GM11168 (cell line): ENCODE measurements at regions not wholly inside any gene's neighbourhood (a gene's known extent, or its start where the extent isn't known, plus 50 kb on each side); places are given as distances from the start of the nearest gene placed in this dataset.

ENCODE experiments used
- in situ Hi-C: fragments of 300-500 bp; cut with MboI; formaldehyde crosslinking; loops from one replicate; pipeline ENCODE4 v1.12.0; 2022; ENCODE audit warnings: low sequenced_read_pairs; ENCODE audit not compliant: unreplicated experiment

DNA sequence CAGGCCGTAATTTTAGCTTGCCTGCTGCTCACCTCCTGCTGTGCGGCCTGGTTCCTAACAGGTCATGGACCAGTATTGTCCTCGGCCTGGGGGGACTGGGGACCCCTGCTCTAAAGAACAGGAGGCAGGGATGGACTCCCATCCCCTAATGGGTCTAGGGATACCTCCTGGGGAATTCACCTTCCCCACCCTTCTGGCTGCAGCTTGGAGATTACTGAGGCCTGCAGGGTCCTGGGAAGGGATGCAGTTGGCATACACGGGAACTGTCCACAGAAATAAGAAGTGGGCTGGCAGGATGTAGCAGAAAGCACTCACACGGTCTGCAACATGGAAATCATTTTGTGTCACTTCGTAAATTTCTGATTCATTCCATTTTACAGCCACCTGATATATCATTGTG lies 123.0 kb downstream of the C16orf95 start:
- in situ Hi-C loops: no loop called here

DNA sequence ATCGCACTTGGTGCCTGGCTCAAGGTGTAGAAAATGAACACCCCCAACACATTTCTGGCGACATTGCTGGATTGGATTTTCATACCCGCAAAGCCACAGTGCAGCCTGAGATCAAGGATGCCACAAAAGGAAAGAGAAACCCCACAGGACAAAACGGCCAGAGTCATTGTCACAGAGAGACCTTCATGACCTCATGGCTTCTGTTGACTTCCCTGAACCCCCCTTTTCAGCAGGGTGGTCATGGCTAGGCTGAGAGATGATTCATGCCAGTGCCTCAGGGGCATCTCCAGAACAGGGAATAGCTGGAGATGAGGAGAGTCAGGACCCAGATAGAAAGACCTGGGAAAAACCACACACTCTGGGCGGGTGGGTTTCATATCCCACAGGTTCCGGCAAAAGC lies 122.0 kb downstream of the C16orf95 start:
- in situ Hi-C loops: no loop called here

DNA sequence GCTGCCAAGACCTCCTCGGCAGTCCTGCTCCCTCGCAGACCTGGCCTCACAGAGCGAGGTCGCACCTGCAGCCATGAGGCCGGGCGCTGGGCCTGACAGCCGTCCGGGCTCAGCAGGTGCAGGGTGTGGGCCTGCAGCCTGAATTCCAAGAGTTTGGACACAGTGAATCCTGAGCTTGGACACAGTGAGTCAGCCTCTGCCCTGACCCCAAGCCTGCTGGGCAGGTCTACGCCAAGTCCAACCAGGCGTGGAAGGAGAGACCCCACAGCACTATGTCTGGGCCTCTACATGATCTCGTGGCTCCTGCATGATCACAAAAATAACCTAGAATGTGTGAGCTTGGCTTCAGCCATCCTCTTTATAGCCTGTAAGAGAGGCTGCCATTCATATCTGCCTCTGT lies 121.0 kb downstream of the C16orf95 start:
- in situ Hi-C loops: no loop called here

DNA sequence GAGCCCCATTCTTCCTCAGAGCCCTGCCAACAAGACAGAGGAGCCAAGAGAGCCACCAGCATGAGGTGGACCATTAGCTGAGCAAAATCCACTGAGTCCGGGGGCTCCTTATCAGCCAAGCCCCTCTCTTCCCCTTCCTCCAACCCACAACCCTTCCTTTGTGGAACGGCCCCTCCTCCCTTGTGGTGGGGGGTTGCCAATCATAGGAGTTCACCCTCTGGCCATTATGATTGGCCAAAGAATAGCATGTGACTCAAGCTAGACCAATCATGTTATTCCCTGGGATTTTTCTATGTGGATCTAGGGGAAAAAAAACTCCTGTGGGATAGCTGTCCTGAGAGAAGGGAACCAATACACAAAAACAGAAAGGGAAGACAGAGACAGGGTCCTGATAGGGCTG lies 120.5 kb downstream of the C16orf95 start:
- in situ Hi-C loops: no loop called here

GRCh38 chr16:87198328-87198832 lies 118.8 kb downstream of the C16orf95 start:
- in situ Hi-C loops: no loop called here

DNA sequence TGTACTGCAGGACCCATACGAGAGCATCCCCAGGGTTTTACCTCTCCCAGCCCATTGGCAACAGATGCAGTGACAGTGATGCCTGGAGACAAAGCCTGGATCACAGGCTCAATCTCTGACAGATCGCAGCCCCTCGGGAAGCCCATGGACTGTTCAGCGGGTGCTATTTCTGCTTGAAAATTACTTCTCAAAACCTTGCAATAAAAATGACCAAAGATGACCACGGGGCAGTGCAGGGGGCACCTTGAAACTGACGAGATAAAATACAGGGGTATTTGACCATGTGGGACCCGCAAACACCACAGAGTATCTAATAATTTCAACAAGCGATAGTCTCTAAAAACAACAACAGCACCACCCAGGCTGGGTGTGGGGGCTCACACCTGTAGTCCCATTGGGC lies 118.3 kb downstream of the C16orf95 start:
- in situ Hi-C loops: no loop called here

- in situ Hi-C loops: no loop called here
These were observed 117.8 kb downstream of the C16orf95 start for GRCh38 chr16:87199379-87199778.

DNA sequence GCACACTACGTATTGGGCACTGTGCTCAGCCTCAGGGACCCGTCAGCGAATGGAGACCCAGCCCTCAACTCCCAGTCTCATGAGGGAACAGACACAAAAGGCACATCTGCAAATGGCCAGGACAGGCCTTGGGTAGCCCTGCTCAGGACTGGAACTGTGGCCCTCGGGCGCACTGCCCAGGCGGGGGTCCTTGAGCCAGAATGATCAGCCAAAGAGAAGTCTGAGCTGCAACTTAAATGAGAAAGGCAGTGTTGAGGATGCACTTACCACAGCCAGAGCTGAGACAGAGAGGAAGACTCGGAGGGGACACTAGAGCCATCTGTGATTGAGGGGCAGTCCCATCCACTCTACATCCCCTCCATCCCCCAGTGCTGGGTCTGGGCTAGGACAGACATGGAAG lies 117.3 kb downstream of the C16orf95 start:
- in situ Hi-C loops: loop anchor here (10.0 kb wide), 1 partner anchor 85 kb away; no protein-coding TSS in a partner anchor

- in situ Hi-C loops: loop anchor here (10.0 kb wide), 1 partner anchor 84 kb away; no protein-coding TSS in a partner anchor
These were observed 116.6 kb downstream of the C16orf95 start for GRCh38 chr16:87200637-87201036.

DNA sequence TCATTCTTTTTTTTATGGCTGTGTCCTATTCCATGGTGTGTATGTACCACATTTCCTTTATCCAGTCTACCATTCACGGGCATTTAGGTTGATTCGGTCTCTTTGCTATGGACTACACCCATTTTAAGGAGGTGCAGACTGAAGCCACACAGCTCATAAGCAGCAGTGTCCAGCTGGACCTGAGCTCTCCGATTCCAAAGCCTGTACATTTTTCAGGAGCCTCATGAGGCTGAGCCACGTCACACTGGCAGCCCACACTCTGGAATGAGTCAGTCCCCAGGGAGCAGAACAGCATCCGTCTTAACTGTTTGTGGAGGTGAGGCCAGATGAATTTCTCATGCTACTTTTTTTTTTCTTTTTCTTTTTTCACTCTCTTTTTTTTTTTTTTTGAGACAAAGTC lies 116.1 kb downstream of the C16orf95 start:
- in situ Hi-C loops: loop anchor here (10.0 kb wide), 1 partner anchor 84 kb away; no protein-coding TSS in a partner anchor

DNA sequence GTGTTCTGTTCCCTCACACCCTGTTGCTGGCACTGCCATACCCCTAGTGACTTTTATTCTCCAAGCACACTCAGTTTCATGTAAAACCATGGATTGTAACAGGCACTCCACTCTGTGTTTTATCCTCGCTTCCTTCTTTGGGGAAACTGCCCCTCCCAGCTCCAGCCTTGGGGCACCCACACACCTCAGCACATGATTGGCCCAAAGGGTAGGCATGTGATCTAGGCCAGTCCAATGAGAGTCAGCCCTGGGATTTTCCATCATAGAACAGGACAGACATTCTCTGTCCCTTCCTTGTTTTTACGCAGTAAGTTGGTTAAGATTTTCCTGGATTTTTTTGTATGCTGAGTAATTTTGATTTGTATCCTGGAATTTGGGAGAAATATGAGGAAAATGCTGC lies 115.4 kb downstream of the C16orf95 start:
- in situ Hi-C loops: loop anchor here (10.0 kb wide), 1 partner anchor 83 kb away; no protein-coding TSS in a partner anchor

DNA sequence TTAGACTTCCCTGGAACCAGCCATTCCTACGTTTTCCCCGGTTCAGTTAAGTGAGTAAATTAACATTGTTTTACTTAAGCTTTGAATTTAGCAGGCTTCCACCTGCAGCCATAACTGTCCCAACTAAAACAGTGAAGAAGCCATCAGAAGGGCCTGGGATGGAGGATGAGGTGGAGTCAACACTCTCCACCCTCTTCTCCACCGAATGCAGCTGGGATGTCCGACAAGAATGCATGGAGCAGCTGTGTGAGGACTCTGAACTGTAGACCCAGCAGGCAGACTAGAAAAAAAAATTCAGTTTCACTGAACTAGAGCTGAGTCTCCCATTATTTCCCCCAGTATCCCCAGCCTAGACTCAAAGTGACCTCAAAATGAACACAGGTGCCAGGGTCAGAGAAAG lies 114.8 kb downstream of the C16orf95 start:
- in situ Hi-C loops: loop anchor here (10.0 kb wide), 1 partner anchor 82 kb away; no protein-coding TSS in a partner anchor

DNA sequence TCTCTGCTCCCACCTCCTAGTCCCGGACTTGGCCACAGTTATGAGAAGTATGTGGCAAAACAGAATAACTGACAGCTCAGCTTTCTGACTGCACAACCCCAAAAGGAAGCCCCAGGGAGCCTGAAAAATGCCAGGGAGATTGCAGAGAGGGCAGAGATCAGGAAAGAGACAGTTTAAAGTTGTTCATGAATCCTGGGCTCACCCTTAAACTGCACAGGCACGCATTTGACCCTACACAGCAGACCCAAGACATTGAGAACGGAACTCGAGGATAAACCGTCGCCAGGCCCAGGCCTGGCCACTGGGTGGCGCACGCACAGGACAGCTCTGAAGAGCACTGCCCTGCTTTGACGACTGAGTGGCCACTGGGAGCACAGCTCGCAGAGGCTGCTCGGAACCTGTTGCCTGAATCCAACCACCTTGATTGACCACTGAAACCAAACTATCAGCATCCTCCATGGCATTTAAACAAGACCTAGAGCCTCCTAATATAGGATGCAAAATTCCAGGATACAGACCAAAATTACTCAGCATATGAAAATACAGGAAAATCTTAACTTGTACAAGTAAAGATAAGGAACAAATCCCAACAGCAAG lies 114.0 kb downstream of the C16orf95 start:
- in situ Hi-C loops: loop anchor here (10.0 kb wide), 1 partner anchor 82 kb away; no protein-coding TSS in a partner anchor

DNA sequence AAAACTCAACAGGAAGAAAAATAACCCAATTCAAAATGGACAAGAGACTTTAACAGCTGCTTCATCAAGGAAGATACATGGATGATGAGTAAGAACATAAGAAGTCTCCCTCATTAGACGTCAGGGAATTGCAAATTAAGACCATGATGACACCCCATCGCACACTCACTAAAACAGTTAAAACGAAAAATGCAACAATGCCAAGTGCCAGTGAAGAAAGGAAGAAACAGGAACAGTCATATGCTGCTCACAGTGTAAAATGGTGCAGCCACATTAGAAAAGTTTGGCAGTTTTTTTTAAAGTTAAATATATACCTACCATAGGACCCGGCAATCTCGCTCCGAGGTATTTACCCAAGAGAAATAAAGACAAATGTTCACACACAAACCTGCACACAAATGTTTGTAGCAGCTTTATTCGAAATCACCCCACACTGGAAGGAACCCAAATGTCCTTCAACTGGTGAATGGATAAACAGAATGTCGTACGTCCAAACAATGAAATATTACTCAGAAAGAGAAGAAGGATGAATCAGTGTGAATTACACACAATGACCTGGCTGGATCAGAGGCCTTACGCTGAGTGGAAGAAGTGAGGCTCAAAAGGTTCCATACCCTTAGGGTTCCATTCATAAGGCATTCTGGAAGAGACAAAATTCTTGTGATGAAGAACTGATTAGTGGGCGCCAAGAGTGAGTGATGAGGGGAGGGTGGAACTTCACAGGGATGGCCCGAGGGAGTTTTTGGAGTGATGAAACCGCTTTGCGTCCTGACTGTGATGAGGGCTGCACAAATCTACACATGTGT lies 110.3 kb downstream of the C16orf95 start:
- in situ Hi-C loops: loop anchor here (10.0 kb wide), 1 partner anchor 78 kb away; no protein-coding TSS in a partner anchor

- in situ Hi-C loops: loop anchor here (10.0 kb wide), 1 partner anchor 77 kb away; no protein-coding TSS in a partner anchor
These were observed 109.7 kb downstream of the C16orf95 start for GRCh38 chr16:87207509-87207908.

DNA sequence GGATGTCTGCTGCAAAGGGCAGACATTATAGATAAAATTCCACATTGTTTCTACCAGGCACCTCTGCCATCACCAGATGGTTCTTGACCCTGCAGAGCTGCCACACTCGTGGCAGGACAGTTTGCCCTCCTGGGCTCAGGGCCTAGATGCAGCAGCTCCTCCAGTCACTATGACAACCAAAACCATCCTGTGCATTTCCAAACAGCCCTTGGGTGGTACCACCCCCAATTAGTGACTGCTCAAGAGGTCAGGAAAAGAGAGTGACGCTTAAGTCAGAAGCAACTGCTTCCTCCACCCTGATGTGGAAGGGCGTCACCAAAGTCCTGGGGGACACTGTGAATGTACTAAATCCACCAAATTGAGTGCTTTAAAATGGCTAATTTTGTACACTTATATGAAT lies 109.2 kb downstream of the C16orf95 start:
- in situ Hi-C loops: loop anchor here (10.0 kb wide), 1 partner anchor 77 kb away; no protein-coding TSS in a partner anchor

DNA sequence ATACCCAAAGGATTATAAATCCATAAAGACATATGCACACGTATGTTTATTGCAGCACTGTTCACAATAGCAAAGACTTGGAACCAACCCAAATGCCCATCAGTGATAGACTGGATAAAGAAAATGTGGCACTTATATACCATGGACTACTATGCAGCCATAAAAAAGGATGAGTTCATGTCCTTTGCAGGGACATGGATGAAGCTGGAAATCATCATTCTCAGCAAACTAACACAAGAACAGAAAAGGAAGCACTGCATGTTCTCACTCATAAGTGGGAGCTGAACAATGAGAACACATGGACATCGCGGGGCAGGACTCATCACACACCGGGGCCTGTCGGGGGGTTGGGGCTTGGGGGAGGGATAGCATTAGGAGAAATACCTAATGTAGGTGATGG lies 108.2 kb downstream of the C16orf95 start:
- in situ Hi-C loops: loop anchor here (10.0 kb wide), 1 partner anchor 76 kb away; no protein-coding TSS in a partner anchor

GRCh38 chr16:87209808-87210512 lies 107.2 kb downstream of the C16orf95 start:
- in situ Hi-C loops: loop anchor here (10.0 kb wide), 1 partner anchor 75 kb away; no protein-coding TSS in a partner anchor

GRCh38 chr16:87210894-87211293 lies 106.3 kb downstream of the C16orf95 start:
- in situ Hi-C loops: no loop called here

GRCh38 chr16:87212026-87212425 lies 105.2 kb downstream of the C16orf95 start:
- in situ Hi-C loops: no loop called here
